Upper lobe of left lung (tissue), 4 donors: ENCODE measurements at regions not wholly inside any gene's neighbourhood (a gene's known extent, or its start where the extent isn't known, plus 50 kb on each side); places are given as distances from the start of the nearest gene placed in this dataset.

Source experiments
- CTCF ChIP-seq, 6 experiments: fragments of 450-650 bp in 4 of 6; fragments of 200-600 bp in 2 of 6; sonication (generic) in 2 of 6; IDR thresholded peaks; one replicate each; pipeline ENCODE4 v1.5.1; 2016 to 2019; ENCODE audit warnings: antibody characterized with exemption in 6 of 6
- POLR2A ChIP-seq, 4 donors: fragments of 450-650 bp; IDR thresholded peaks; one replicate each; pipeline ENCODE4 v1.5.1; 2016 to 2017; ENCODE audit warnings: antibody characterized with exemption in 4 of 4, mild to moderate bottlenecking in 2 of 4
- POLR2AphosphoS5 ChIP-seq, 2 donors: sonication (generic); formaldehyde crosslinking; IDR thresholded peaks; one replicate each; pipeline ENCODE4 v1.5.1; 2017; ENCODE audit warnings: antibody characterized with exemption in 2 of 2

GRCh38 chr13:60857698-60858097, 460.7 kb downstream of the TDRD3 start:
- TF ChIP-seq CTCF (IDR thresholded peaks at IDR 0.05) (no peak), POLR2A (IDR thresholded peaks at IDR 0.05) (no peak), POLR2AphosphoS5 (IDR thresholded peaks at IDR 0.05) (no peak)
